ENCODE measurements at regions not wholly inside any gene's neighbourhood (a gene's known extent, or its start where the extent isn't known, plus 50 kb on each side); places are given as distances from the start of the nearest gene placed in this dataset.

DNA sequence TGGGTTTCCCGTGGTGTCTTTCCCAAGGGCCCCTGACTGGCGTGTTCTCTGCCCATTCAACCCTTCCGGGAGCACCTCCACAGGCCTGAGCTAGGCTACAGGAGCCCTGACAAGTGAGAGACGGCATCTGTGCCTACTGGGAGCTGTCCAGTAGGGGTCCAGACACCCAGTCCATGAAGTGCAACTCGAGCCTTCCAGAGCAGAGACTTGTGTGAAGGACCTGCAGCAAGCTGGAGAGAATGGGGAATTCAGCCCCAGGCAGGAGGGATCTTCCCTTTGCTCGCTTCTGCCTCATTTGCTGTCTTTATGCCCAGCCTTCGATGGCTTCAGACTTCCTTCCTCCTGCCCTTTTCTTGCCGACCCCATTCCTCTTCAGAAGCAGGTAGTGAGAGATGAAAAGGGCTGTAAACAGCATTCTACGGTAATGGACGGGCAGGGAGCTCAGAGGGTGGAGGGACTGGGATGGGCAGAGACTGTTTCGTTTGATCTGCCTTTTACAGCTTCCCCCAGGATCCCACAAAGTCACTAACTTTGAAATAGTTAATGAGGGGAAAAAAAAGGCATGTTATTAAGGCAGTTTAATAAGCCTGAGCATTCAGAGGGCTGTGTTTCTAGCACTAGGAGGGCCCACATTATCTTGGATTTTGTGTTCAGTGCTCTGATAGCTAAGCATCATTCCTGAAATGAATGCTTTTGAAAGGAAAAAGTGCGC lies 327.6 kb downstream of the FGF9 start:
- no peak overlapping the region for H3K9ac ChIP-seq (ENCODE audit: low read length)
- Mint-ChIP-seq H3K27me3 (ENCODE audit: low read depth, unreplicated experiment) (peaks cover 12% of the 10 kb centered on the region), H3K4me3 (ENCODE audit: unreplicated experiment) (no peak overlapping the region), H3K36me3 (ENCODE audit: low read depth, unreplicated experiment) (no peaks in the 10 kb centered on the region), H3K27ac (ENCODE audit: unreplicated experiment) (no peak overlapping the region), H3K9me3 (ENCODE audit: unreplicated experiment) (no peaks in the 10 kb centered on the region), H3K4me1 (ENCODE audit: low read depth, unreplicated experiment) (no peaks in the 10 kb centered on the region)
- DNase-seq (ENCODE audit: low read depth) (no peak), FAIRE-seq (no peak)
- H3K36me3 ChIP-seq (ENCODE audit: insufficient read depth, low read length): no peaks in the 10 kb centered on the region
- peaks cover 9% of the 10 kb centered on the region for H3K9me3 ChIP-seq (ENCODE audit: insufficient read depth, low read depth, low read length)
- no peaks in the 10 kb centered on the region for H3K79me2 ChIP-seq (ENCODE audit: insufficient read depth, low read length)
- H3K4me2 ChIP-seq (ENCODE audit: low read length): no peak overlapping the region
- H3K27me3 ChIP-seq (ENCODE audit: insufficient read depth, low read length): no peaks in the 10 kb centered on the region
- H2AFZ ChIP-seq (ENCODE audit: low read depth, low read length): no peak overlapping the region
- no peak overlapping the region for H3K4me3 ChIP-seq (ENCODE audit: insufficient read depth, low read depth, low read length)
- H3K4me1 ChIP-seq (ENCODE audit: insufficient read depth, low read length): no peaks in the 10 kb centered on the region
- no peak overlapping the region for H3K27ac ChIP-seq (ENCODE audit: low read depth, low read length)
- no peaks in the 10 kb centered on the region for H4K20me1 ChIP-seq (ENCODE audit: insufficient read depth, low read length)
- TF ChIP-seq, protein P1, sequence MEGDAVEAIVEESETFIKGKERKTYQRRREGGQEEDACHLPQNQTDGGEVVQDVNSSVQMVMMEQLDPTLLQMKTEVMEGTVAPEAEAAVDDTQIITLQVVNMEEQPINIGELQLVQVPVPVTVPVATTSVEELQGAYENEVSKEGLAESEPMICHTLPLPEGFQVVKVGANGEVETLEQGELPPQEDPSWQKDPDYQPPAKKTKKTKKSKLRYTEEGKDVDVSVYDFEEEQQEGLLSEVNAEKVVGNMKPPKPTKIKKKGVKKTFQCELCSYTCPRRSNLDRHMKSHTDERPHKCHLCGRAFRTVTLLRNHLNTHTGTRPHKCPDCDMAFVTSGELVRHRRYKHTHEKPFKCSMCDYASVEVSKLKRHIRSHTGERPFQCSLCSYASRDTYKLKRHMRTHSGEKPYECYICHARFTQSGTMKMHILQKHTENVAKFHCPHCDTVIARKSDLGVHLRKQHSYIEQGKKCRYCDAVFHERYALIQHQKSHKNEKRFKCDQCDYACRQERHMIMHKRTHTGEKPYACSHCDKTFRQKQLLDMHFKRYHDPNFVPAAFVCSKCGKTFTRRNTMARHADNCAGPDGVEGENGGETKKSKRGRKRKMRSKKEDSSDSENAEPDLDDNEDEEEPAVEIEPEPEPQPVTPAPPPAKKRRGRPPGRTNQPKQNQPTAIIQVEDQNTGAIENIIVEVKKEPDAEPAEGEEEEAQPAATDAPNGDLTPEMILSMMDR (IDR thresholded peaks at IDR 0.05; ENCODE audit: insufficient read depth, low read depth, low read length): no peak
- no peak for TF ChIP-seq EZH2 (IDR thresholded peaks at IDR 0.05; ENCODE audit: insufficient read depth, low read length)

DNA sequence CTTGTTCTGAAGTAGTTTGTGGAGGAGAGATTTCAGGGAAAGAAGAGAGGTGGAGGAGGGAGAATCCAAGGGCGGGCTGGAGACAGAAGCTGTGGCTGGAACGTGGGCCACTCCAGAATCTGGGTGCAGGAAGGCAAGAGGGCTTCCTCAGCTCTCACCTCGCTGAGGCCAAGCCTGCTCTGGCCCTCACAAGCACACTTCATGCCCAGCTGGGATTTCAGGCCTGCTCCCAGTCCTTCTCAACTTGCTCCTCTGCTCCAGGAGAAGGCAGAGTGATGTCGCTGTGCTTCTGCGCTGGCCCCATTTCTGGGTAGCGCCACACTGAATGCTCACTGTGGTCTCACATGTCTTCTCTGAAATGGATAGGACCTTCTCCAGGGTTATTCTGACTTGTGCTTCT lies 328.8 kb downstream of the FGF9 start:
- no peaks in the 10 kb centered on the region for H3K4me1 ChIP-seq (ENCODE audit: insufficient read depth, low read length)
- no peak overlapping the region for H3K4me2 ChIP-seq (ENCODE audit: low read length)
- Mint-ChIP-seq H3K4me3 (ENCODE audit: unreplicated experiment) (no peak overlapping the region), H3K4me1 (ENCODE audit: low read depth, unreplicated experiment) (no peaks in the 10 kb centered on the region), H3K36me3 (ENCODE audit: low read depth, unreplicated experiment) (no peaks in the 10 kb centered on the region), H3K9me3 (ENCODE audit: unreplicated experiment) (no peaks in the 10 kb centered on the region), H3K27ac (ENCODE audit: unreplicated experiment) (no peak overlapping the region), H3K27me3 (ENCODE audit: low read depth, unreplicated experiment) (peaks cover 13% of the 10 kb centered on the region)
- H3K27me3 ChIP-seq (ENCODE audit: insufficient read depth, low read length): no peaks in the 10 kb centered on the region
- DNase-seq (ENCODE audit: low read depth): no peak
- no peaks in the 10 kb centered on the region for H3K36me3 ChIP-seq (ENCODE audit: insufficient read depth, low read length)
- no peak overlapping the region for H2AFZ ChIP-seq (ENCODE audit: low read depth, low read length)
- H3K4me3 ChIP-seq (ENCODE audit: insufficient read depth, low read depth, low read length): no peak overlapping the region
- H3K9me3 ChIP-seq (ENCODE audit: insufficient read depth, low read depth, low read length): peaks cover 9% of the 10 kb centered on the region
- no peak overlapping the region for H3K27ac ChIP-seq (ENCODE audit: low read depth, low read length)
- TF ChIP-seq, protein P1 (IDR thresholded peaks at IDR 0.05; ENCODE audit: insufficient read depth, low read depth, low read length): no peak
- no peak for TF ChIP-seq EZH2 (IDR thresholded peaks at IDR 0.05; ENCODE audit: insufficient read depth, low read length)
- no peak overlapping the region for H3K9ac ChIP-seq (ENCODE audit: low read length)
- H3K79me2 ChIP-seq (ENCODE audit: insufficient read depth, low read length): no peaks in the 10 kb centered on the region
- H4K20me1 ChIP-seq (ENCODE audit: insufficient read depth, low read length): no peaks in the 10 kb centered on the region
- FAIRE-seq: no peak

DNA sequence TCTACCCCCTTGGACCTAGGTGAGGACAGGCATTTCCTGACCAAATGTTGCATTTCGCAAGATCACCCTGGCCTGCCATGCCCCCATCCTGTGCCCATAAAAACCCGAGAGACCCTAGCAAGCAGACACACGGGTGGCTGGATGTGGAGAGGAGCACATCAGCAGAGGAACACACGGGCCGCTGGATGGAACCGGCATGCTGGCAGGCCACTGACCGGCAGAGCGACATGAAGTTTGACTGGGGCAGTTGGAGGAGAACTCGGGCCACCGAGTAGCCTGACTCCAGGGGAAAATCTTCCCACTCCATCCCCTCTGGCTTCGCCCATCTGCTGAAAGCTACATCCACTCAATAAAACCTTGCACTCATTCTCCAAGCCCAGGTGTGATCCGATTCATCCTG lies 329.3 kb downstream of the FGF9 start:
- peaks cover 9% of the 10 kb centered on the region for H3K9me3 ChIP-seq (ENCODE audit: insufficient read depth, low read depth, low read length)
- Mint-ChIP-seq H3K4me3 (ENCODE audit: unreplicated experiment) (no peak overlapping the region), H3K36me3 (ENCODE audit: low read depth, unreplicated experiment) (no peaks in the 10 kb centered on the region), H3K9me3 (ENCODE audit: unreplicated experiment) (no peaks in the 10 kb centered on the region), H3K27me3 (ENCODE audit: low read depth, unreplicated experiment) (peaks cover 13% of the 10 kb centered on the region), H3K27ac (ENCODE audit: unreplicated experiment) (no peak overlapping the region), H3K4me1 (ENCODE audit: low read depth, unreplicated experiment) (no peaks in the 10 kb centered on the region)
- H3K9ac ChIP-seq (ENCODE audit: low read length): no peak overlapping the region
- no peak overlapping the region for H2AFZ ChIP-seq (ENCODE audit: low read depth, low read length)
- DNase-seq (ENCODE audit: low read depth) (no peak), FAIRE-seq (no peak)
- H3K36me3 ChIP-seq (ENCODE audit: insufficient read depth, low read length): no peaks in the 10 kb centered on the region
- H4K20me1 ChIP-seq (ENCODE audit: insufficient read depth, low read length): no peaks in the 10 kb centered on the region
- H3K79me2 ChIP-seq (ENCODE audit: insufficient read depth, low read length): no peaks in the 10 kb centered on the region
- no peak overlapping the region for H3K4me3 ChIP-seq (ENCODE audit: insufficient read depth, low read depth, low read length)
- TF ChIP-seq, protein P1 (IDR thresholded peaks at IDR 0.05; ENCODE audit: insufficient read depth, low read depth, low read length): no peak
- no peak for TF ChIP-seq EZH2 (IDR thresholded peaks at IDR 0.05; ENCODE audit: insufficient read depth, low read length)
- no peaks in the 10 kb centered on the region for H3K4me1 ChIP-seq (ENCODE audit: insufficient read depth, low read length)
- H3K27me3 ChIP-seq (ENCODE audit: insufficient read depth, low read length): no peaks in the 10 kb centered on the region
- H3K27ac ChIP-seq (ENCODE audit: low read depth, low read length): no peak overlapping the region
- H3K4me2 ChIP-seq (ENCODE audit: low read length): no peak overlapping the region
